ENCODE measurements at regions not wholly inside any gene's neighbourhood (a gene's known extent, or its start where the extent isn't known, plus 50 kb on each side); places are given as distances from the start of the nearest gene placed in this dataset.

- TF ChIP-seq CTCF (IDR thresholded peaks at IDR 0.05), result no peak
- TF ChIP-seq POLR2A (IDR thresholded peaks at IDR 0.05), result no peak
Measured at GRCh38 chr18:29855637-29856036, 1186.9 kb downstream of the DSC3 start.
